ENCODE measurements at regions not wholly inside any gene's neighbourhood (a gene's known extent, or its start where the extent isn't known, plus 50 kb on each side); places are given as distances from the start of the nearest gene placed in this dataset.

DNA sequence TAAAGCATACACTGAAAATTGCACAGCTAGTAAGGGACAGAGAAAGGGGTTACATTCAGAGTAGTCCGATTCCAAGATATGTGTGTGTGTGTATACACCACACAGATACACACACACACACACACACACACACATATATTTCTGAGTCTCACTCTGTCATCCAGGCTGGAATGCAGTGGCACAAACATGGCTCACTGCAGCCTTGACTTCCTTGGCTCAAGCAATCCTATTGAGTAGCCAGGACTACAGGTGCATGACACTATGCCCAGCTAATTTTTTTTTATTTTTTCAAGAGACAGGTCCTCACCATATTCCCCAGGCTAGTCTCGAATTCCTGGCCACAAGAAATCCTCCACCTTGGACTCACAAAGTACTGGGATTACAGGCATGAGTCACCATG lies 68.1 kb upstream of the ITPRID2 start:
- TF ChIP-seq, protein P1, sequence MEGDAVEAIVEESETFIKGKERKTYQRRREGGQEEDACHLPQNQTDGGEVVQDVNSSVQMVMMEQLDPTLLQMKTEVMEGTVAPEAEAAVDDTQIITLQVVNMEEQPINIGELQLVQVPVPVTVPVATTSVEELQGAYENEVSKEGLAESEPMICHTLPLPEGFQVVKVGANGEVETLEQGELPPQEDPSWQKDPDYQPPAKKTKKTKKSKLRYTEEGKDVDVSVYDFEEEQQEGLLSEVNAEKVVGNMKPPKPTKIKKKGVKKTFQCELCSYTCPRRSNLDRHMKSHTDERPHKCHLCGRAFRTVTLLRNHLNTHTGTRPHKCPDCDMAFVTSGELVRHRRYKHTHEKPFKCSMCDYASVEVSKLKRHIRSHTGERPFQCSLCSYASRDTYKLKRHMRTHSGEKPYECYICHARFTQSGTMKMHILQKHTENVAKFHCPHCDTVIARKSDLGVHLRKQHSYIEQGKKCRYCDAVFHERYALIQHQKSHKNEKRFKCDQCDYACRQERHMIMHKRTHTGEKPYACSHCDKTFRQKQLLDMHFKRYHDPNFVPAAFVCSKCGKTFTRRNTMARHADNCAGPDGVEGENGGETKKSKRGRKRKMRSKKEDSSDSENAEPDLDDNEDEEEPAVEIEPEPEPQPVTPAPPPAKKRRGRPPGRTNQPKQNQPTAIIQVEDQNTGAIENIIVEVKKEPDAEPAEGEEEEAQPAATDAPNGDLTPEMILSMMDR (IDR thresholded peaks at IDR 0.05; ENCODE audit: low read depth, low read length, poor library complexity, severe bottlenecking) = no peak
- TF ChIP-seq EZH2phosphoT487 (IDR thresholded peaks at IDR 0.05; ENCODE audit: borderline replicate concordance, low read length) = no peak
